Activated T-helper 2 cell treated with anti-CD3 and anti-CD28 coated beads, Interferon-gamma antibody, Interleukin-2, Interleukin-4, amounts not matched to agents 10 μg/mL and 5 μg/mL and 100 μg/mL, durations not matched to agents 14 hours and 24 hours and 36 hours (primary cell): ENCODE measurements at regions not wholly inside any gene's neighbourhood (a gene's known extent, or its start where the extent isn't known, plus 50 kb on each side); places are given as distances from the start of the nearest gene placed in this dataset.

Experiments
- DNase-seq: peaks from one replicate; pipeline ENCODE4 v3.0.0; 2021; ENCODE audit warnings: low spot score
- H3K27ac Mint-ChIP-seq: one replicate; pipeline ENCODE4 v1.8.0; 2021; ENCODE audit warnings: mixed read lengths
- H3K27me3 Mint-ChIP-seq: one replicate; pipeline ENCODE4 v1.8.0; 2021; ENCODE audit warnings: low read depth, mixed read lengths
- H3K36me3 Mint-ChIP-seq: one replicate; pipeline ENCODE4 v1.8.0; 2021; ENCODE audit warnings: low read depth, mixed read lengths
- H3K4me1 Mint-ChIP-seq: one replicate; pipeline ENCODE4 v1.8.0; 2021; ENCODE audit warnings: low read depth, mixed read lengths
- H3K4me3 Mint-ChIP-seq: one replicate; pipeline ENCODE4 v1.8.0; 2021; ENCODE audit warnings: low read depth, mild to moderate bottlenecking, moderate library complexity, mixed read lengths
- H3K9me3 Mint-ChIP-seq: one replicate; pipeline ENCODE4 v1.8.0; 2021; ENCODE audit warnings: mixed read lengths
- intact Hi-C: fragments of 100-400 bp; cut with micrococcal nuclease; formaldehyde crosslinking; loops from one replicate; pipeline ENCODE4 v1.15.1; 2023

GRCh38 chr13:34020388-34020787 lies 202.4 kb downstream of the RFC3 start:
- Mint-ChIP-seq H3K27ac (no peak overlapping the region), H3K36me3 (no peaks in the 10 kb centered on the region), H3K27me3 (peaks cover 2% of the 10 kb centered on the region), H3K9me3 (peaks cover 6% of the 10 kb centered on the region), H3K4me3 (no peak overlapping the region), H3K4me1 (no peaks in the 10 kb centered on the region)
- intact Hi-C loops: no loop called here
- DNase-seq: no peak

GRCh38 chr13:34021619-34022018 lies 203.7 kb downstream of the RFC3 start:
- H3K27ac Mint-ChIP-seq: no peak overlapping the region
- no peak for DNase-seq
- no peak overlapping the region for H3K4me3 Mint-ChIP-seq
- H3K36me3 Mint-ChIP-seq: no peaks in the 10 kb centered on the region
- H3K9me3 Mint-ChIP-seq: peaks cover 10% of the 10 kb centered on the region
- no peaks in the 10 kb centered on the region for H3K27me3 Mint-ChIP-seq
- H3K4me1 Mint-ChIP-seq: no peaks in the 10 kb centered on the region
- intact Hi-C loops: no loop called here

- no peaks in the 10 kb centered on the region for H3K36me3 Mint-ChIP-seq
- H3K4me1 Mint-ChIP-seq: no peaks in the 10 kb centered on the region
- H3K27ac Mint-ChIP-seq: no peak overlapping the region
- H3K9me3 Mint-ChIP-seq: peaks cover 14% of the 10 kb centered on the region
- no peak overlapping the region for H3K4me3 Mint-ChIP-seq
- intact Hi-C loops: no loop called here
- H3K27me3 Mint-ChIP-seq: no peaks in the 10 kb centered on the region
- DNase-seq: no peak
Measured at GRCh38 chr13:34025746-34026145, 207.8 kb downstream of the RFC3 start.

GRCh38 chr13:34026308-34026707 lies 208.4 kb downstream of the RFC3 start:
- intact Hi-C loops: no loop called here
- H3K36me3 Mint-ChIP-seq: no peaks in the 10 kb centered on the region
- DNase-seq: no peak
- no peak overlapping the region for H3K4me3 Mint-ChIP-seq
- H3K4me1 Mint-ChIP-seq: no peaks in the 10 kb centered on the region
- H3K27me3 Mint-ChIP-seq: no peaks in the 10 kb centered on the region
- no peak overlapping the region for H3K27ac Mint-ChIP-seq
- H3K9me3 Mint-ChIP-seq: peaks cover 13% of the 10 kb centered on the region

GRCh38 chr13:34028496-34029442 lies 210.8 kb downstream of the RFC3 start:
- H3K27me3 Mint-ChIP-seq: no peaks in the 10 kb centered on the region
- intact Hi-C loops: no loop called here
- no peaks in the 10 kb centered on the region for H3K4me1 Mint-ChIP-seq
- peaks cover 8% of the 10 kb centered on the region for H3K9me3 Mint-ChIP-seq
- no peak for DNase-seq
- no peak overlapping the region for H3K27ac Mint-ChIP-seq
- H3K36me3 Mint-ChIP-seq: no peaks in the 10 kb centered on the region
- no peak overlapping the region for H3K4me3 Mint-ChIP-seq

GRCh38 chr13:34030782-34031181 lies 212.8 kb downstream of the RFC3 start:
- Mint-ChIP-seq H3K27me3 (no peaks in the 10 kb centered on the region), H3K36me3 (no peaks in the 10 kb centered on the region), H3K4me3 (no peak overlapping the region), H3K27ac (no peak overlapping the region), H3K4me1 (no peaks in the 10 kb centered on the region), H3K9me3 (peaks cover 11% of the 10 kb centered on the region)
- intact Hi-C loops: no loop called here
- DNase-seq: no peak

GRCh38 chr13:34031610-34032009 lies 213.7 kb downstream of the RFC3 start:
- intact Hi-C loops: no loop called here
- H3K27ac Mint-ChIP-seq: no peak overlapping the region
- H3K27me3 Mint-ChIP-seq: no peaks in the 10 kb centered on the region
- no peak overlapping the region for H3K4me3 Mint-ChIP-seq
- no peak for DNase-seq
- H3K36me3 Mint-ChIP-seq: no peaks in the 10 kb centered on the region
- H3K9me3 Mint-ChIP-seq: peaks cover 8% of the 10 kb centered on the region
- no peaks in the 10 kb centered on the region for H3K4me1 Mint-ChIP-seq

GRCh38 chr13:34034411-34034810 lies 216.5 kb downstream of the RFC3 start:
- Mint-ChIP-seq H3K27ac (no peak overlapping the region), H3K4me1 (no peaks in the 10 kb centered on the region), H3K36me3 (no peaks in the 10 kb centered on the region), H3K27me3 (no peaks in the 10 kb centered on the region), H3K9me3 (peaks cover 4% of the 10 kb centered on the region), H3K4me3 (no peak overlapping the region)
- intact Hi-C loops: no loop called here
- DNase-seq: no peak

- no peak for DNase-seq
- Mint-ChIP-seq H3K36me3 (no peaks in the 10 kb centered on the region), H3K27ac (no peak overlapping the region), H3K27me3 (no peaks in the 10 kb centered on the region), H3K4me3 (no peak overlapping the region), H3K9me3 (peaks cover 4% of the 10 kb centered on the region), H3K4me1 (no peaks in the 10 kb centered on the region)
- intact Hi-C loops: no loop called here
Measured at GRCh38 chr13:34035178-34035577, 217.2 kb downstream of the RFC3 start.

- peaks cover 4% of the 10 kb centered on the region for H3K9me3 Mint-ChIP-seq
- H3K27ac Mint-ChIP-seq: no peak overlapping the region
- intact Hi-C loops: no loop called here
- no peaks in the 10 kb centered on the region for H3K27me3 Mint-ChIP-seq
- H3K4me3 Mint-ChIP-seq: no peak overlapping the region
- DNase-seq: no peak
- H3K4me1 Mint-ChIP-seq: no peaks in the 10 kb centered on the region
- no peaks in the 10 kb centered on the region for H3K36me3 Mint-ChIP-seq
Measured at GRCh38 chr13:34035676-34036325, 217.9 kb downstream of the RFC3 start.

- no peak overlapping the region for H3K4me3 Mint-ChIP-seq
- H3K27ac Mint-ChIP-seq: no peak overlapping the region
- H3K9me3 Mint-ChIP-seq: peaks cover 4% of the 10 kb centered on the region
- DNase-seq: no peak
- no peaks in the 10 kb centered on the region for H3K36me3 Mint-ChIP-seq
- H3K27me3 Mint-ChIP-seq: no peaks in the 10 kb centered on the region
- H3K4me1 Mint-ChIP-seq: no peaks in the 10 kb centered on the region
- intact Hi-C loops: no loop called here
Measured at GRCh38 chr13:34037636-34038540, 219.9 kb downstream of the RFC3 start.

- Mint-ChIP-seq H3K27ac (no peak overlapping the region), H3K9me3 (peaks cover 4% of the 10 kb centered on the region)
- intact Hi-C loops: no loop called here
Measured at GRCh38 chr13:34038541-34039068, 220.7 kb downstream of the RFC3 start.

More at GRCh38 chr13:34038541-34039068, 220.7 kb downstream of the RFC3 start:
- Mint-ChIP-seq H3K4me1 (no peaks in the 10 kb centered on the region), H3K27me3 (no peaks in the 10 kb centered on the region), H3K36me3 (no peaks in the 10 kb centered on the region), H3K4me3 (no peak overlapping the region)
- no peak for DNase-seq
